ENCODE measurements at regions not wholly inside any gene's neighbourhood (a gene's known extent, or its start where the extent isn't known, plus 50 kb on each side); places are given as distances from the start of the nearest gene placed in this dataset.
"Not testable (repeated sequence)": the region's sequence is repeated elsewhere in the genome, so short reads cannot be mapped to it uniquely, and the experiment has no call there.

- peaks cover 1% of the 10 kb centered on the region for H3K9me3 Mint-ChIP-seq (ENCODE audit: unreplicated experiment)
- no peaks in the 10 kb centered on the region for H3K36me3 Mint-ChIP-seq (ENCODE audit: unreplicated experiment)
- H3K27ac Mint-ChIP-seq (ENCODE audit: unreplicated experiment) = no peak overlapping the region
- no peak overlapping the region for H3K4me3 Mint-ChIP-seq (ENCODE audit: unreplicated experiment)
- no peaks in the 10 kb centered on the region for H3K27me3 Mint-ChIP-seq (ENCODE audit: unreplicated experiment)
- no peak for DNase-seq
- H3K4me1 Mint-ChIP-seq (ENCODE audit: low read depth, unreplicated experiment) = no peaks in the 10 kb centered on the region
- TF ChIP-seq CTCF (IDR thresholded peaks at IDR 0.05; ENCODE audit: partially characterized antibody, unreplicated experiment) = no peak
Measured at GRCh38 chr7:45324683-45325237, 167.2 kb downstream of the RAMP3 start.

GRCh38 chr7:45325378-45325777, 167.8 kb downstream of the RAMP3 start:
- Mint-ChIP-seq H3K27me3 (ENCODE audit: unreplicated experiment) (no peaks in the 10 kb centered on the region), H3K36me3 (ENCODE audit: unreplicated experiment) (no peaks in the 10 kb centered on the region), H3K4me3 (ENCODE audit: unreplicated experiment) (no peak overlapping the region), H3K9me3 (ENCODE audit: unreplicated experiment) (no peaks in the 10 kb centered on the region), H3K27ac (ENCODE audit: unreplicated experiment) (no peak overlapping the region), H3K4me1 (ENCODE audit: low read depth, unreplicated experiment) (no peaks in the 10 kb centered on the region)
- DNase-seq = no peak
- no peak for TF ChIP-seq CTCF (IDR thresholded peaks at IDR 0.05; ENCODE audit: partially characterized antibody, unreplicated experiment)

- Mint-ChIP-seq H3K4me3 (ENCODE audit: unreplicated experiment) (no peak overlapping the region), H3K36me3 (ENCODE audit: unreplicated experiment) (peaks cover 14% of the 10 kb centered on the region), H3K27me3 (ENCODE audit: unreplicated experiment) (peaks cover 1% of the 10 kb centered on the region), H3K27ac (ENCODE audit: unreplicated experiment) (no peak overlapping the region), H3K4me1 (ENCODE audit: low read depth, unreplicated experiment) (no peaks in the 10 kb centered on the region), H3K9me3 (ENCODE audit: unreplicated experiment) (no peaks in the 10 kb centered on the region)
- DNase-seq = no peak
- TF ChIP-seq CTCF (IDR thresholded peaks at IDR 0.05; ENCODE audit: partially characterized antibody, unreplicated experiment) = no peak
Measured at GRCh38 chr7:45328403-45328981, 170.9 kb downstream of the RAMP3 start.

- H3K9me3 Mint-ChIP-seq (ENCODE audit: unreplicated experiment) = peaks cover 5% of the 10 kb centered on the region
- H3K4me1 Mint-ChIP-seq (ENCODE audit: low read depth, unreplicated experiment) = no peaks in the 10 kb centered on the region
- no peak for DNase-seq
- peaks cover 1% of the 10 kb centered on the region for H3K27me3 Mint-ChIP-seq (ENCODE audit: unreplicated experiment)
- H3K27ac Mint-ChIP-seq (ENCODE audit: unreplicated experiment) = no peak overlapping the region
- H3K36me3 Mint-ChIP-seq (ENCODE audit: unreplicated experiment) = peaks cover 14% of the 10 kb centered on the region
- TF ChIP-seq CTCF (IDR thresholded peaks at IDR 0.05; ENCODE audit: partially characterized antibody, unreplicated experiment) = no peak
- H3K4me3 Mint-ChIP-seq (ENCODE audit: unreplicated experiment) = no peak overlapping the region
Measured at GRCh38 chr7:45331563-45331962, 174.0 kb downstream of the RAMP3 start.

- not testable (repeated sequence) for H3K27ac Mint-ChIP-seq (ENCODE audit: unreplicated experiment); DNase-seq; H3K4me3 Mint-ChIP-seq (ENCODE audit: unreplicated experiment); H3K27me3 Mint-ChIP-seq (ENCODE audit: unreplicated experiment); H3K4me1 Mint-ChIP-seq (ENCODE audit: low read depth, unreplicated experiment); H3K9me3 Mint-ChIP-seq (ENCODE audit: unreplicated experiment)
- H3K36me3 Mint-ChIP-seq (ENCODE audit: unreplicated experiment) = peaks cover 14% of the 10 kb centered on the region
Measured at GRCh38 chr7:45335024-45335423, 177.4 kb downstream of the RAMP3 start.

All from glutamatergic neuron (in vitro differentiated cells).